NCI-H128 (cell line): ENCODE measurements at regions not wholly inside any gene's neighbourhood (a gene's known extent, or its start where the extent isn't known, plus 50 kb on each side); places are given as distances from the start of the nearest gene placed in this dataset.
"Not testable (repeated sequence)": the region's sequence is repeated elsewhere in the genome, so short reads cannot be mapped to it uniquely, and the experiment has no call there.

Experiments
- DNase-seq: peaks from one replicate; lab custom pipeline; 2025; ENCODE audit not compliant: unreplicated experiment; lab: John Stamatoyannopoulos, UW

DNA sequence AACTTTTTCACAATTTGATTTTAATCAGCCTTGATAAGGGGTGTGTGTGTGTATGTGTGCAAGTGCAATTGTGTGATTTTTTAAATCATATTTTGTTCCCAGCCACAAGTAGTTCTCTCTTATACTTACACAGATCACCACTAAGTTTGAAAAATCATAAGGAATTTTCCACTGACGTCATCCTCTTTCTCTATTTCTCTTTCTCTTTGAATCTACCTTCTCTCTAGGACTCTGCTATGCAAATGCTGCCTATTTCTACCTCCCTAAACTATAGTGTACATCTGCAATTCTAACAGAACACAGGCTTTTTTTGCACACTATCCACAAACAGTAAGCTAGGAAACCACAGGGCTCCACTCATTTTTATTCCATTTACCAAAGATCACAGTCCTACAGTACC lies 254.6 kb upstream of the CYLC2 start:
- no peak for DNase-seq

DNA sequence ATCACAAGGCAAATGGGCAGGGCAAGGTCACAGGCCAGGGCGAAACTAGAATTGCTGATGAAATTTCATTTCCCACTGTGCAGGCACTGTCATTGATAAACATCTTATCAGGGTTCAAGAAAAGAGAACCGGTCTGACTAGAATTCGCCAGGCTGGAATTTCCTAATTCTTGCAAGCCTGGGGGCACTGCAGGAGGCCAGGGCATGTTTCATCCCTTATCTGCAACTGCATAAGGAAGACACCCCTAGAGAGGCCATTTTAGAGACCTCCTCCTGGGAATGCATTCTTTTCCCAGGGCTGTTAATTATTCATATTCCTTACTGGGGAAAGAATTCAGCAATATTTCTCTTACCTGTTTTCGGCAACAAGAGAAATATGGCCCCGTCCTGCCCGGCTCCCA lies 266.2 kb upstream of the CYLC2 start:
- DNase-seq: no peak

DNA sequence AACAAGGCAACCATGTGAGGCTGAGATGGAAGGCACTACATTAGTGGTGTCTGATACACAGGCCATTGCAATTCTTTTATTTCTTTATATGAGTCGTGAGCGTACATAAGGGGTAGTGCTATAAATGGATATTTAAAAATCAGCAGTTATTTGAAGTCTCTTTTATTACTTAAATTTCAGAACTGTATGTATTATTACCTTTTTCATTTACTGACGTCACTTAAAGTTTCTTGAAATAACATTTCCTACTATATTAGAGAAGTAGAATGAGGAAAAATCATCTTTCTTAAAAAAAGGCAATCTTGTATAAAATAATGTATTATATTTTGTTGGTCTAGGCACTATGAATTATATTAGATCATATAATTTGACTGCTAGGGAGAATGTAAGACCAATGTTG lies 280.9 kb upstream of the CYLC2 start:
- no peak for DNase-seq

DNA sequence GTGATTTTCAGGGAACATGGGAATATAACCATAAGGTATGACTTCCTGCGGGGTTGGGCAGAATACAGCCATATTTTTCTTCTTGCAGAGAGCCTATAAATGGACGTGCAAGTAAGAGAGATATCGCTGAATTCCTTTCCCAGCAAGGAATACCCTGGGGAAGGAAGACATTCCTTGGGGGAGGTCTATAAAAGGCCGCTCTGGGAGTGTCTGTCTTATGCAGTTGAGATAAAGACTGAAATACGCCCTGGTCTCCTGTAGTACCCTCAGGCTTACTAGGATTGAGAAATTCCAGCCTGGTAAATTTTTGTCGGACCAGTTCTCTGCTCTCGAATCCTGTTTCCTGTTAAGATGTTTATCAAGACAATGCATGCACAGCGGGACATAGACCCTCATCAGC lies 282.2 kb upstream of the CYLC2 start:
- DNase-seq: not testable (repeated sequence)

DNA sequence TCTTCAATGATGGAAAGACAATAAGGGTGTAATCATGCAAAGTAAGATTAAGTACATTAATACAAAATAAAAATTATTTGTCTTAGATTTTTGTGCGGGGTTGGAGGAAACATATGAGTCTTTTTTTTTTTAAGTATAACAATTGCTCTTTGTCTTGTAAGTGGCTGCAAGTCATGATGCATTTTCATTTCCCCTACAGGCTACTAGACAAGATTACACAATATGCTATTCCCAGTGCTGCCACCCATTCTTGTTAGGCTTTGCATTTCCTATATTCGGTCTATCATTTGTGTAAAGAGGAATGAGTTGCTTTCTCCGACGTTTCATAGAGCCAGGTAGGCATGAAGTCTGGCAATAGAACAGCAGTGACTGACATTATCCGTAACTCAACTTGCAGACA lies 294.2 kb upstream of the CYLC2 start:
- no peak for DNase-seq

DNA sequence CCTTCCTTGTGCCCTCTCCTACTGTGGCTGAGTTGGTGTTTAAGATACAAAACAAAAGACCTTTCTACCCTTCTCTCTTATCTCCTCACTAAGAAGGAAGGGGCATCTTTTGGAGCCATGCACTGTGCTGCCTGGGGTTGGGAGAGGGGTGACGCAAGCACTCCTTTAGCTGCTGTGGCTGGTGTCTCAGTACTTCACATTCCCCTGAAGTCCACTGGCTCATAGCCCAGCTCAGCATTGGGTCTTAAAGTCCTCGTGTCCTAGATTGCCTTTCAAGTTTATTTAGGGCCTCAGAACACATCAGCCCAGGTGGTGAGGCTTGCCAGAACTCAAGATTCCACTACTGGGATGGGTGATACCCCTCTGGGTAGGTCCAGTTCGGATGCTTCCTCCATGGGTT lies 325.9 kb upstream of the CYLC2 start:
- DNase-seq: no peak

DNA sequence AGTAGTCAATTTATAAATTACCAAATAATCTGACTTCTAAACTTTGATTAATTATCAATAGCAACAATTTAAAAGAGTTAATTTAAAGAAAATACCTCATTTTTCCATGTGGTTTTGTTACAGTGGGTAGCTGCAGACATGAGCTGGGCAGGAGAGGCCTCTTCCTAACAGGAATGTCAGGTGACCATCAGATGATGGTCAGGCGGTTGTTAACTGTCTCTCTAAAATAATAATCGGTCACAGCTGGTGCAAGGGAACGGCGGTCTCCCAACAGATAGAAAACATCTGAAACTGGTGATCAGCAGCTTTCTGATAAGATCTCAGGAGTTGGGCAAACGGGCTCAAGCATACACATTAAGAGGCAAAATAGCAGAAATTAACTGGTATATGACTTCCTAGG lies 342.7 kb upstream of the CYLC2 start:
- no peak for DNase-seq

DNA sequence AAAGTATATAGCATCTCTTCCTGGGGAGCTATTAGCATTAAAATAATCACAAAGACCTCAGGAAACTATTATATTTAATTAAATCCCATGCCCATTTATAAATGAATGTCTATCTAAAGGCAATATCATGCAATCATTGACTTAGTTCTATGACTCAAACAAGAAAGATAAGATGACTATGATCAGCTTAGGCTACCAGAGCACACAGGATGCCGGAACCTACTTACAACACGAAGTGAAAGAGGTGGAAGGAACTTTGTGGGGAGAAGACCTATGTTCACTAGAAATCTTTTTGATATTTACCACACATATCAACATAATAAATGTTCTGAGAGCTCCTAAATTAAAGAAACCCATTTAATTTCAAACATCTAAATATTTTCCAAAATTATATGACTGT lies 344.2 kb upstream of the CYLC2 start:
- DNase-seq: no peak

DNA sequence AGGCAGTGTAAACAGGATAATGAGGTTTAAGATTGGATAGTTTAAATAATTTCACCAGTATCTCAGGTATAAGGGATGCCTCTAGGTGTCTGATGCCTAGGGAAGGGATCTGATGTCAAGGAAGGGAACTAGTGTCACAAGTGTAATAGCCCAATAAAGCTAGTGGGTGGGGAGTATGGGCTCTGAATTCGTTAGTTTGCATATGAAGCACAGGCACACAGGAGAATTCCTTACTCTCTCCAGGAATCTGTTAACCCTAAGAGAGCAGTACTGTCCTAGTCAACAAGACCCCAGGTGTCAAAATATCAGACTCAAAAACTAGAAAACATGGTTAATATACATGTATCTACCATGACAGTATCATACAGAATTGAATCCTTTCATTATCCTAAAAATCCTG lies 352.5 kb upstream of the CYLC2 start:
- DNase-seq: no peak

DNA sequence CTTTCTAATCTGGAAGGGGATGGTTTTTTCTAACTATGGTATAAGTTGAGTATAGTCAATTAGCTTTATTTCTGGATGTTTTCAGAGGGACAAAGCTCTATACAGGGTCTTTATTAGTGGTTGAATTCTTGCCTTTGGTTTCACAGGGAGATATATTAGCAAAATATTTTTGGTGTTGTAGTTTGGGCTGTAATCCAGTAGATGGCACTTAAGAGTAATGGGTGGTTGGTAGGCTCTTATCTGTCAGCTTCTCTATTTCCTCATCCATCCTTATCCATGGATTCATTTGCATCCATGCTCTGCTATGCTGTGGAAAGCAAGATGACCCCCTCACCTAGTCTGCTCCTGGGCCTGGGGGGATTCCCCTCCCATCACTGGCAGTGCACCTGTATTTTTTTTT lies 363.6 kb upstream of the CYLC2 start:
- DNase-seq: no peak

DNA sequence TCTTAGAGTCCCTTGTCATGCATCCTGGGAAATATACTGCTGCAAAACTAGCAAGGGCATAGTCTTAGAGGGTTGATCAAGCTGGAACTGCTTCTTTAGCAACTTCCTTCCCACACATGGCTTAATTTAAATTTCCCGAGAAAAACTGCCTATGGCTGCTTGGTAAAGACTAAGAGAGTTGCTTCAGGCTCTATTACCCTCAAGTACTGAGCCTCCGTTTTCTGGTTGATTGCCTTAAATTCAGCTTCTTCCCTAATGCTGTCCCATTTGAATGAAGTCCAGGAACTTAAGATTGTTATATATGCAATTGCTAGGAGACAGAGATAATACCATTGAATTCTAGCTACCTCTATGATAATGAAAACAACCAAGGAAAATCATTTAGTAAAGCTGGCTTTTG lies 385.7 kb upstream of the CYLC2 start:
- DNase-seq: no peak

DNA sequence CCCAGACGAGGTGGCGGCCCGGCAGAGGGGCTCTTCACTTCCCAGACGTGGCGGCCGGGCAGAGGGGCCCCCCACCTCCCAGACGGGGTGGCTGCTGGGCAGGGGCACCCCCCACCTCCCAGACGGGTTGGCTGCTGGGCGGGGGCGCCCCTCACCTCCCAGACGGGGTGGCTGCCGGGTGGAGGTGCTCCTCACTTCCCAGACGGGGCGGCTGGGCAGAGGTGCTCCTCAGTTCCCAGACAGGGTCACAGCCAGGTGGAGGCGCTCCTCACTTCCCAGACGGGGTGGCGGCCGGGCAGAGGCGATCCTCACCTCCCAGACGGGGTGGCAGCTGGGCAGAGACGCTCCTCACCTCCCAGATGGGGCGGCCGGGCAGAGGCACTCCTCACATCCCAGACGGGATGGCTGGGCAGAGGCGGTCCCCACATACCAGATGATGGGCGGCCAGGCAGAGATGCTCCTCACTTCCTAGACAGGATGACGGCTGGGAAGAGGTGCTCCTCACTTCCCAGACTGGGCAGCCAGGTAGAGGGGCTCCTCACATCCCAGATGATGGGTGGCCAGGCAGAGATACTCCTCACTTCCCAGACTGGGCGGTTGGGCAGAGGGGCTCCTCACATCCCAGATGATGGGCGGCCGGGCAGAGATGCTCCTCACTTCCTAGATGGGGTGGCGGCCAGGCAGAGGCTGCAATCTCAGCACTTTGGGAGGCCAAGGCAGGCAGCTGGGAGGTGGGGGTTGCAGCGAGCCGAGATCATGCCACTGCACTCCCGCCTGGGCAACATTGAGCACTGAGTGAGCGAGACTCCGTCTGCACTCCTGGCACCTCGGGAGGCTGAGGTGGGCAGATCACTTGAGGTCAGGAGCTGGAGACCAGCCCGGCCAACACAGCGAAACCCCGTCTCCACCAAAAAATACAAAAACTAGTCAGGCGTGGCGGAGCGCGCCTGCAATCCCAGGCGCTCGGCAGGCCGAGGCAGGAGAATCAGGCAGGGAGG lies 391.6 kb upstream of the CYLC2 start:
- DNase-seq: not testable (repeated sequence)

DNA sequence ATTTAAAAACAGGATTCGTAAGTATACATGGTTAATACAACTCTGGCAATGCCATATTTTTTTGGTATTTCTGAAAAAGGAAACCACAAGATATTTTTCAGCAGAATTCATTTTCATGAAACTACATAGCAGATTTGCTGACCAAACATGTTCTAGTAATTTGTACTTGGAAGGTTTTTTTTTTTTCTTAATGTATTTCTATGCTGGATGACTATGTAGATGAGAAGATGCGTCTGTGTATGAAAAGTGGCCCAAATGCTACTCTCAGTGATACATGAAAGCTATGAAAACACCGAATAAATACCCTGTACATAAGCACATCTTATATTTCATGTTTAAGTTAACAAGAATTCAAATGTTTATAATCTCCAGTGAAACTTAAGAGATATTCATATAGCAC lies 400.9 kb upstream of the CYLC2 start:
- no peak for DNase-seq

DNA sequence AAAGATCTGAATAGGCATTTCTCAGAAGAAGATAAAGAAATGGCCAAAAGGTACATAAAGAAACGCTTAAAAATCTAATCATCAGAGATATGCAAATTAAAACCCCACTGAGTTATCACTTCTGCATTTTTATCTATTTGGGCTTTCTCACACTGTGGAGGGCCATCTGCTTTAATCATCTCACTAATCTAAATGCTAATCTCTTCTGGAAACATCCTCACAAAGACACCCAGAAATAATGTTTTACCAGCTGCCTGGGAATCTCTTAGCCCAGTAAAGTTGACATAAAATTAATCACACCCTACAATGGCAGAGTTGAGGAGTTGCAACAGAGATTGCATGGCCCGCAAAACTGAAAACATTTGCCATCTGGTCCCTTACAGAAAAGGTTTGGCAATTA lies 407.9 kb upstream of the CYLC2 start:
- no peak for DNase-seq

DNA sequence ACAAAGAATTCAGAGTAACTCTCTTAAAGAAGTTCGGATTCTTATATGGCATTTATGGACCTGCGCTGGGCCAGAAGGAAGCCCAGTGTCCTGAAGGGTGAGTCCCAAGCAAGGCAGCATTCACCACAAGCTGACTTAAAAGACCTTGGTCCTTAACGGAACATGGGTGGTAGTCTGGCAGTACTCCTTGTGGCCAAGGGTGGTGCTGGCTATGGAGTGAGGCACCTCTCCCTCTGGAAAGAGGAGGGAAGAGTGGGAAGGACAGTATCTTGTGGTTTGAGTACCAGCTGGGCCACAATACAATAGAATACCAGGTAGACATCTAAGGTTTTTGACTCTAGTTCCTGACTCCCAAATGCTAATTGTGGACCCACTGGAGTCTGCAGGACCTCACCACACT lies 425.7 kb upstream of the CYLC2 start:
- no peak for DNase-seq

DNA sequence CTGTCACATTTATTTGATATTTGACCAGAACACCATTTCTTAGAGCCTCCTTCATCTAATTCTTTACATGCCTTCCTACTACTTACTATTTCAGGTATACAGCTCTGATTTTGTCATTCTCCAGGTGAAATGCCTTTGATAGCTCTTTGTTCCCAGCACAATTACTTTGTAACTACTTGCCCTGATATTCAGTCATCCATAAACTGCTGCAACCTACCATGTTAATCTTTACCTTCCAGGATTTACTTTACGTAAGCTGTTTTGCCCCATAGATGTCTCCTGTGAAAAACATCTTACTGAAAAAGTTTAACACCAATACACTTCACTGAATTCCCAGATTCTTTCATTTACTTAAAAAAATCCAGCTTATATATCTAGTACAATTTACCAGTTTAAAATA lies 443.8 kb upstream of the CYLC2 start:
- no peak for DNase-seq

DNA sequence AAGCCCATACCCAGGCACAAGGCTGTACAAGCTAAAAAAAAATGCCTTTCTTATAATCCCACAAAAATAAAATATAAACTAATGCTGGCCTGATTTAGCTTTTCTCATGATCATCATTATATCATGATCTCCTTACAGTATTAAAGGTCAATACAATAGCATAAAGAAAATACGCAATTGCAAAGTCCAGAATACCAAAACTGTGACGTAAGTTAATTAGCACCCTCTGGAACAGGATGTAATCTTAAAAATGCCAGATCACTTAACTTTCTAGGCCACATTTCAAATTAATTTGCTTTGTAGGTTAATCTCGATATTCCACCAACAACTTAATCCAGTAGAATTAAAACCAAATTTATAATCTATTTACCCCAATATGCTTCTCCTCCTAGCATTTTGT lies 444.2 kb upstream of the CYLC2 start:
- DNase-seq: no peak

DNA sequence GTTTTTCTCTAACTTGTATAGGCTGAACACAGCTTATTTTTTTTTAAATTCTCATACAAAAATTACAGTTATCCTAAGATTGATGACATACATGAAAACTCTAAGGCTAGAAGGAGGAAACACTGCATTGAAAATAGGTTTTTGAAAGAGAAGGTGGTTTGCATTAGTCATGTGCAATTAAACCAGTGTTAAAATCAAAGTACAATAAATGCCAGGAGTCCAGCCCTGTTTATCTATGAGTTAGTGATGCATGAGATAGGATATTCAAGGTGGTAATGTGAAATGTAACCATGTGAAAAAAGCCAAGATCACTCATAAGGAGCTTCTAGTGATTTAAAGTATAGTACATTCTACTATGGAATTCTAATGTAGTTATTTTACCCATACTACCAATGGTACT lies 444.9 kb upstream of the CYLC2 start:
- no peak for DNase-seq

DNA sequence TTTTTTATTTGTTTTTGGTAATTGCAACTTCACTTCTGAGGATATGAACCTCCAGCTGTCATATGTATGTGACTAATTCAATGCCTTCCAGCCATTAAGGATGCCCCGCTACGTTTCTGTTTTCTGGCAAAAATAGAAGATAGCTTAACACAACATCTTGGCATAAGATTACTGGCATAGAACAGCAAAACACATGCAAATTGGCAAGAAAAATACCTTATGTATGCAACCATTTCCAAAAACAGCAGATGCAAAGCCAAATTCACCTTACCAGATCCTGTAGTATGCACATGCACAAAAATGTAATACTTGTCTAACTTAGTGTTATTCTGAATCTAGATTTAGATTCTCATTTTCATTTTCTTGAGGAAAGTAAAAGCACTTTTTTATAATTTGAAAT lies 461.1 kb upstream of the CYLC2 start:
- DNase-seq: no peak

DNA sequence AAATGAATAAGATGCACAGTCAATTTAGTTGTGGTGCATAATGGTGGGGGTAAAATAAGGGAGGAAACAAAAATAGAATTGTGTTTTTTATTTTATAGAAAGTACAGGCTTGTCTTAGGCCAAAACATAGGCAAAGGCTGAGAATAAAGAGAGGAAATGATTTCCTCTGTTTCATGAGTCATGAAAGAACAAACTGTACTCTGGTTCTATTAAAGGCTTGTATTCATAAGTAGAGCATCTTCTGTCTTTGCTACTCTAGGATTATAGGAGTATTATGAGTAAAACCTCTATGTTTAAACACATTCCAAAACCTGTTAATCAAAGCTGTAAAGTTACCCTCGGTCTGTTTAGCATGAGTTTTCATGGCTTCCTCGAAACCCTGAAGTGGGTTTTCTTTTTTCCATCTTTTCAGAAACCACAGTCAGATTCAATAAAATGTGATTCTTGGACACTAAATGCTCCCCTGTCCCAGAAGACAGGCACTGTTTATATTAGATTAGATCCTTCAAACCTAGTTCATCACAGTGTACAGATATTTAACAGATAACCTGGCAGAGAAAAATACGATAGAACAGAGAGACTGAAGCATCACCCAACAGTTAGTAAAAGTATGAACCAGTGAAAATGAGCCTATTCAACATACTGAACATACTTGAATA lies 473.9 kb upstream of the CYLC2 start:
- no peak for DNase-seq

DNA sequence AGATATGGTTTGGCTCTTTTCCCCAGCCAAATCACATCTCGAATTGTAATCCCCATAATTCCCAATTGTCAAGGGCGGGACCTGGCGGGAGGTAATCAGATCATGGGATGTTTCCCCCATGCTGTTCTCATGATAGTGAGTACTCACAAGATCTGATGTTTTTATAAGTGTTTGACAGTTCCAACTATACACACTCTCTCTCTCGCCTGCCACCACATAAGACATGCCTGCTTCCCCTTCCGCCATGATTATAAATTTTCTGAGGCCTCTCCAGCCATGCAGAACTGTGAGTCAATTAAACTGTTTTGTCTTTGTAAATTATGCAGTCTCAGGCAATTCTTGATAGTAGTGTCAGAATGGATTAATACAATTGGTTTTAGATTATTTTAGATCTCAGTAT lies 475.7 kb upstream of the CYLC2 start:
- no peak for DNase-seq

DNA sequence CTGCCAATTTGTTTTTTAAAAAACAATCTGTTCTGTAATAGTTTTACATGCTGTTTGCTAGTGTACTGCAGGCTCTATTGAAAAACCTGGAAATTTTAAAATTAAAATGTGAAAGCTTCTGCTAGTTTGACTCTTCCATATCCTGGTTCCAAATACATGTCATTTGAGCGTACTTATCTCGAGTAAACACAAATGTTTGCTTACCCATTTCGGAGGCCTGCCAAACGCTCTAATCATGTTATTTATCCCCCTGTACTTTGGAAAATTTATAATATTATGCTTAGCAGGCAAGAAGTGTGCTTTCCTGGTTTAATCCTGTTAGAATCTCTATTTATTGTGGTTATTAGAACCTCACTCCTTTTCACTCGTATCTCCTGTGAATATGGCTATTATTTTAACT lies 476.8 kb upstream of the CYLC2 start:
- no peak for DNase-seq

DNA sequence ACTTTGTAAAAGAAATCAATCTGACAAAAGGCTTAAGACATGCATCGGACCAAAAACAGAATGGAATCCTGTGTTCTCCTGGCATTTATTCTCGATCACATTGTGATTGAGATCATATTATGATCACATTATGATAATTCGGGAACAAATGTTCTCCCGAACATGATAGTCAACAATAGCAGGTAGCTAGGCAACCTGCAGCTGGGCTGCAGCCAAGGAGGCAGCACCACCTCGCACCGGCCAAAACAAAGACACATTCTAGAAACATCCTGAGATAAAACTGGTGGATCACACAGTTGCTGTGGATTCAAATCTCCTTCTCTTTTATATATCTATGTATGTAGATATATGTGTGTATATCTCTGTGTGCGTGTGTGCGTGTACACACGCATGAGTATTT lies 480.6 kb upstream of the CYLC2 start:
- no peak for DNase-seq
